Keratinocyte (primary cell): ENCODE measurements at regions not wholly inside any gene's neighbourhood (a gene's known extent, or its start where the extent isn't known, plus 50 kb on each side); places are given as distances from the start of the nearest gene placed in this dataset.

Experiments
- EZH2 ChIP-seq: IDR thresholded peaks from one replicate; pipeline ENCODE4 v1.6.1; 2012; ENCODE audit warnings: inconsistent platforms, mild to moderate bottlenecking, low read length, moderate library complexity
- TF ChIP-seq, protein P1 (sequence below), 3 experiments: IDR thresholded peaks in 1 of 3; conservative IDR thresholded peaks in 1 of 3; optimal IDR thresholded peaks in 1 of 3; 2 replicates in 2 of 3; 3 replicates in 1 of 3; pipeline versions ENCODE3 to v1.5.1; 2011; ENCODE audit warnings: low read length in 3 of 3, mild to moderate bottlenecking in 3 of 3, moderate library complexity in 2 of 3, control low read depth in 1 of 3, inconsistent platforms in 1 of 3; ENCODE audit not compliant: insufficient read depth in 2 of 3; ENCODE audit errors: extremely low read depth in 1 of 3

DNA sequence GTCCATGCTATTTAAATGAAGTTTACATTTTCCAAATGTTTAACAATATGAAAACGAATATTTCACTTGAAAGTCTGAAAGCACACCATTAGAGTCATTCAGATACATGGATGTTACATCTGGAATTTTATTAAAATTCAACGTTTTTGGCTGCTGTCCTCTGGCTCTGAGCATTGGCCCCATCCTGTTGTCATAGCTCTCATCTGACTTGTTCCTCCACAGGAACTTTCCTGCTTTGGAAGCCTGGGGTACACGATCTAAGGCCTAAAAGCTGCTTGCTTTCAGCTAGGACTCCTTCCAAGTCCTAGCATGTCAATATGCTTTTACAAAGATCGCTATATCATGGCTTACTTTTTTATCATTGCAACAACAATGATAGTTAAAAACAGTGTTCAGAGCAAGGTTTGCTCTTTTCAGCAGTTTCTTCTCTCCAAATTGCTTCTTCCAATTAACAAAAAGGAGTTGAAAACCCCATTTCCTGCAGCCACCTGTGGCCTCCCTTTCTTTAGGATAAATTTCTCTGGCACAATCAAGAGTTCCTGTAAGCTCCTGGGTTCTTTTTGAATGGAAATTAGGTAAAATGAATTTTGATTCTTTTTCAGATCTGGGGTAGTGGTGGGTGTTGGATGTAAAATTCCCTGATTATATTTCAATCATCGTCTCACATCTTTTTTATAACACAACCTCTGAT lies 413.4 kb upstream of the AGA start:
- no peak for TF ChIP-seq EZH2
- TF ChIP-seq, protein P1, sequence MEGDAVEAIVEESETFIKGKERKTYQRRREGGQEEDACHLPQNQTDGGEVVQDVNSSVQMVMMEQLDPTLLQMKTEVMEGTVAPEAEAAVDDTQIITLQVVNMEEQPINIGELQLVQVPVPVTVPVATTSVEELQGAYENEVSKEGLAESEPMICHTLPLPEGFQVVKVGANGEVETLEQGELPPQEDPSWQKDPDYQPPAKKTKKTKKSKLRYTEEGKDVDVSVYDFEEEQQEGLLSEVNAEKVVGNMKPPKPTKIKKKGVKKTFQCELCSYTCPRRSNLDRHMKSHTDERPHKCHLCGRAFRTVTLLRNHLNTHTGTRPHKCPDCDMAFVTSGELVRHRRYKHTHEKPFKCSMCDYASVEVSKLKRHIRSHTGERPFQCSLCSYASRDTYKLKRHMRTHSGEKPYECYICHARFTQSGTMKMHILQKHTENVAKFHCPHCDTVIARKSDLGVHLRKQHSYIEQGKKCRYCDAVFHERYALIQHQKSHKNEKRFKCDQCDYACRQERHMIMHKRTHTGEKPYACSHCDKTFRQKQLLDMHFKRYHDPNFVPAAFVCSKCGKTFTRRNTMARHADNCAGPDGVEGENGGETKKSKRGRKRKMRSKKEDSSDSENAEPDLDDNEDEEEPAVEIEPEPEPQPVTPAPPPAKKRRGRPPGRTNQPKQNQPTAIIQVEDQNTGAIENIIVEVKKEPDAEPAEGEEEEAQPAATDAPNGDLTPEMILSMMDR (optimal IDR thresholded peaks at IDR 0.05 in 1 of 3, IDR thresholded peaks at IDR 0.05 in 1 of 3, conservative IDR thresholded peaks at IDR 0.05 in 1 of 3; ENCODE audit: extremely low read depth in 1 of 3, insufficient read depth in 2 of 3, low read length in 3 of 3), result no peak
